HG03175 (cell line): ENCODE measurements at regions not wholly inside any gene's neighbourhood (a gene's known extent, or its start where the extent isn't known, plus 50 kb on each side); places are given as distances from the start of the nearest gene placed in this dataset.

Experiments
- ATAC-seq: cut with Tn5 transposase; IDR thresholded peaks from one replicate; pipeline ENCODE4 v1.9.1; 2021; ENCODE audit warnings: mild to moderate bottlenecking, moderate library complexity; ENCODE audit not compliant: unreplicated experiment

- ATAC-seq = no peak
Observed at GRCh38 chr20:19923762-19924161, 93.4 kb upstream of the NAA20 start.

DNA sequence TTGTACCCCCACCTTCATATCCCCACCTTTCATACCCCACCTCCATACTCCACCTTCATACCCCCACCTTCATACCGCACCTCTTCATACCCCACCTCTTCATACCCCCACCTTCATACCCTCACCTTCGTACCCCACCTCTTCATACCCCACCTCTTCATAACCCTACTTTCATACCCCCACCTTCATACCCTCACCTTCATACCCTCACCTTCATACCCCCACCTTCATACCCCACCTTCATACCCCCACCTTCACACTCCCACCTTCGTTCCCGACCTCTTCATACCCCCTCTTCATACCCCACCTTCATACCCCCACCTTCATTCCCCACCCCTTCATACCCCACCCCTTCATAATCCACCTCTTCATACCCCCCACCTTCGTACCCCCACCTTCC is 92.9 kb upstream of the NAA20 start:
- no peak for ATAC-seq

DNA sequence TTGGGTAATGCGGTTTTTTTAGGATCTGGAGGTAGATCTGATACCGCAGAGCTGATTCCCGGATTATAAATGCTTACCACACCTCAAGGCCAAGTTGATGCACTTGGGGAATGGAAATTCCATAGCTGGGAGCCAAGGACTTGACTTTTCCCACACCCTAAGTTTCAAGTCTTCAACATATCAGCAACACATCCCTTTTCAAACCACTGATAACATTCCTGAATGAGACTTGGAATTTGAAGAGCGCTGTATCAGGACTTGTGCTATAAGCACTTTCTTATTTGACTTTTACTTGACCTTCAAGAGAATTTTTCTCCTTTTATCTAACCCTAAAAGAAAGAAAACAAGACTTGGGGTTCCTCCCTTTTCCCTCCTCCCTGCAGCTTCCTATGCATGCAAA is 90.6 kb upstream of the NAA20 start:
- ATAC-seq = no peak

- ATAC-seq = no peak
Observed at GRCh38 chr20:19928328-19929011, 88.7 kb upstream of the NAA20 start.

- ATAC-seq = no peak
Observed at GRCh38 chr20:19929012-19929360, 88.2 kb upstream of the NAA20 start.

DNA sequence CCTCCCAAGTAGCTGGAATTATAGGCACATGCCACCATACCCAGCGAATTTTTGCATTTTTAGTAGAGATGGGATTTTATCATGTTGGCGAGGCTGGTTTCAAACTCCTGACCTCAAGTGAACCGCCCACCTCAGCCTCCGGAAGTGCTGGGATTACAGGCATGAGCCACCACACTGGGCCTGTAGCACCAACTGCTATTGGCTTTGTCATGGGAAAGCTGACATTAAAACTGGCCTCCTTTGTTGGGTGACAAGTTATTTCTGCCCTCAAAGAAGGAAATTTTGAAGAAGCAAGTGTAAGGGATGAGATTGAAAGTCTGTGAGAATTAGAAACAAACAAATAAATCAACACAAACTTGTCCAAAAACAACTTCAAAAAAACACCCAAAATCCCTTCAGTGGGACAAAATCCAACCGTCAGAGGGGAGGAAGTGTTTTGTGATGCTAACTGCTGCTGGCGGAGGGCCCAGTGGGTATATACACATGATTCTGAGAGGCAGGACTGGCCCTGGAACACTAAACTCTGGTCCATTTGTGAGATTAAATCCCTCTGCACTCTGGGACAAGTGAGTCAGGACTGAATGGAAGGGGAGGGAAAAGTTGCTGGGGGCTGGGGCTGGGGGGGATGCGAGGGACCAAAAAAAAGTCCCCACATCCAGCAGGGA is 87.5 kb upstream of the NAA20 start:
- no peak for ATAC-seq

DNA sequence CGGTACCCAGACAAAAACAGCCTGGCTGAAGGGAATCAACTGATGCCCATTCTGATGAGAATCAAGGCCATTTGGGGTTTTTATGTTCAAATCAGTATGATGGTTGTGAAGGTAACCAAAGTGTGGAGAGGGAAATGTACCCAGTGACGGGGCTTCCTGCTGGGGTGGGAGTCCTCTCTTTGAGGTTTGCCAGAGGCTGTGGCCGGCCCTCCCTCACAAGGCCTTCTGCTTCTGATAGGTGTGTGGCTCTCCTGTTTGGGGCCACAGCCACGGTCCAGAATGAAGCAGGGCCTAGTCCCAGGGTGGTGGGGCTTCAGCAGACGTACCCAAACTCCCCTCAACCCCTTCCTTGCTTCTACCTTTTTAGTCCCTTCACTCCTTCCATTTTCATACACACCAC is 86.7 kb upstream of the NAA20 start:
- ATAC-seq = no peak

- no peak for ATAC-seq
Observed at GRCh38 chr20:19932170-19932667, 84.9 kb upstream of the NAA20 start.

DNA sequence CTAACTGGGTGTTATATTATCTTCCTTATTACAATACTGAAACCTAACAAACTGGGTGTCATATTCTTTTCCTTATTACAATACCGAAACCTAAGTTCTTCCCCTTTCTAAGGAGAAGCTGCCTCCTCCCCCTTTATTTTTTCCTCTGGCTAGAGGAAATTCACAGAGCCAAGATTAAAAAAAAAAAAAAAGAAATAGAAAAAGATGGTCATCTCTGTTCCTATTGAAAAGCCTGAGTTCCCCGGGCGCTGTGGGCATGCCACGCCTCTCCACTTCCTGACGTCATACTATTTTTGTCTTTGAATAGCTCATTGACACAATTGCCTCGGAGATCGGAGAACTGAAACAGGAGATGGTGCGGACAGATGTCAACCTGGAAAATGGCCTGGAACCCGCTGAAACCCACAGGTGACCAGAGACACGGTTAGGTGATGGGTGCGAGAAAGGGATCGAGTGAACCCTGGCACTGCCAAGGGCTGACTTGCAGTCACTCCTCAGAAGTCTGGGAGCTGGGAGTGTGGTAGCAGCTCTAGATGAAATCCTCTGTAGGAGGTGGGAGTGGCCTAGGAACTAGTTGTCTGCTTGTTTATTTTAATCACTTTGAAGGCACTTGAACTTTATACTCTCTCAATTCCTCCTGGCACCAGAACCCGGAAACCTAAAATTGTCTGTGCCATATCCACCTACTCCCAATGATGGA is 82.2 kb upstream of the NAA20 start:
- no peak for ATAC-seq

DNA sequence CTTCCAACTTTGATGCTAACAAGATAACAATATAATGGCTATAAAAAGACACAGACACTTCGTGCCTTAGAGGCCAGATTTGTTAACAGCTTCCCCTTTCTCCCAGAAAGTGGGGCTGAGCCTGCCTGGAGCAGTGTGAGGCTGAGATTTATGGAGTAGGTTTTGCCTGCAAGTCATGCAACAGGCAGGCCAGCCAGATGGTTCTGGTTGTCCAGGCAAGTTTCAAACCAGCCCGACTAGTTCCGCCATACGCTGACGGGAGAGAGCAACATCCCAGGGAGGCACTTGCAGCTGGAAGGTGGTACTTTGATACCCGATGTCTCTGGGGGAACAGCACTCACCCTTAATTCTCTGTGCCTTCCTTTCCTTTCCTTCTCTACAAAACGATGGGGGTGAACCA is 81.3 kb upstream of the NAA20 start:
- ATAC-seq = no peak

- ATAC-seq = no peak
Observed at GRCh38 chr20:19936466-19937200, 80.5 kb upstream of the NAA20 start.

GRCh38 chr20:19937218-19937617 is 79.9 kb upstream of the NAA20 start:
- peak; percentile 31 for ATAC-seq

DNA sequence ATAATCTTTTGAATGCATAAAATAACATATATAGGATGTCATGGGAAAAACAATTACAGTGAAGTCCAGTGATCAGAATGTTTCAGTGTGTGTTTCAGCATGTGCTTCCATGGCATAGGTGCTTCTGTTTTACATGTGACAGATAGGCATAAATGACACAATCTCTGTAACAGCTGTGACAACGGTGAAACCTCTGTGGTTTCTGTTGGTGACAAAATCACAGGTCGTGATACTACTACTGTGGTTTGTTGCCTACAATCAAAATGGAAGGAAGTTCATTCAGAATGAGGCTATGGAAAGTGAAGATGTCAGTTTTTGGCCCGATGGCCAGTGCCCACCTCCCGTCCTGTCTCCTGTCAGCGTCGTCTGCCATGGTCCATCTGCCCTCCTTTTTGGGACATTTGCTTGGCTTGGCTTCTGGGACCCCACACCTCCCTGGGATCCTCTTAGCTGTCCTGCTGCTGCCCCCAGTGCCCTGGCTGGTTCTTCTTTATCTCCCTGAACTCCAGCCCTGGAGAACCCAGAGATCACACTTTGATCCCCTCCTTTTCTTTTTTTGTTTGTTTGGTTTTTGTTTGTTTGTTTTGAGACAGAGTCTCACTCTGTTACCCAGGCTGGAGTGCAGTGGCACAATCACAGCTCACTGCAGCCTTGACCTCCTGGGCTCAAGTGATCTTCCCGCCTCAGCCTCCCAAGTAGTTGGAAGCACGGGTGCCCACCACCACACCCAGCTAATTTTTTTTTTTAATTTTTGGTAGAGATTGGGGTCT is 79.3 kb upstream of the NAA20 start:
- peak; percentile 87 for ATAC-seq

DNA sequence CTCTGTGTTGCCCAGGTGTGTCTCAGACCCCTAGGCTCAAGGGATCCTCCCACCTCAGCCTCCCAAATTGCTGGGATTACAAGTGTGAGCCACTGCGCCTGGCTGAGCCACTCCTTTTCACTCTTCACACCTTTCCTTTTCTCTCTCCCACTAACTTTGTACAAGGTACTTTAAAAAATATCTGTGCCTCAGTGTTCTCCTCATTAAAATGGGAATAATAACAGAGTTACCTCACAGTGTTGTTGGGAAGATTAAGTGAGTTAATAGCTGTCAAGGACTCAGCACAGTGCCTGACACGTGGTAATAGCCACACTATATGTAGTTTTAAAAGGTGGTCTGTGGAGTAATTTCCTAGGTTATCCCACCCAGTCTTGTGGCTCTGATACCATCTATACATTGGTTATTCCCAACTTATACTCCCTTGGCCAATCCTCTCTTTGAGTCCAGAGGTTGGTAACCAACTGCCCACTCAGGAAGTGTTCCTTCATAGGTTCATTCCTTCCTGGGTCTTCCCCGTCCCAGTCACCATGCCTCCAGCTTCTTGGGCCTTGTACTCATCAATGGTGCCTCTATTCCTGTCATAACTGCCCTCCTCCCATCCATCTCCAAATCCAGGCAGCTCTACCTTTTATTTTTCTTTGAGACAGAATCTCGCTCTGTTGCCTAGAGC is 78.6 kb upstream of the NAA20 start:
- no peak for ATAC-seq

GRCh38 chr20:19940988-19941460 is 76.1 kb upstream of the NAA20 start:
- no peak for ATAC-seq

DNA sequence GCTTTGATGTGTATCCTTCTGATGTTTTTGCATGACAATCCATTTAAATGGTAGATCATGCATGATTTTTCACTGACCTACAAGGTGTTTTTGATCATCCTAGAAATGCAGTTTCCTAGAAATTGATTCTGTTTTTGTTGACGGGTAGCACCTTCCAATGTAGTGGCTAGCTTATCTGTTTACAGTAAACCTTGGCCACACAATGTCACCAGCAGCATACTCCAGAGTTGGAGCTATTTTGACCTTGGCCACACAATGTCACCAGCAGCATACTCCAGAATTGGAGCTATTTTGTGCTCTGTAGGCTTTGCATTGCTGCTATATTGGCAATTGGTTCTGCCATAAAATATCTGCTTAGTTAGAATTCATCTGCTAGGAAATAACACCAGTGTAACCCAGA is 74.6 kb upstream of the NAA20 start:
- ATAC-seq = no peak

DNA sequence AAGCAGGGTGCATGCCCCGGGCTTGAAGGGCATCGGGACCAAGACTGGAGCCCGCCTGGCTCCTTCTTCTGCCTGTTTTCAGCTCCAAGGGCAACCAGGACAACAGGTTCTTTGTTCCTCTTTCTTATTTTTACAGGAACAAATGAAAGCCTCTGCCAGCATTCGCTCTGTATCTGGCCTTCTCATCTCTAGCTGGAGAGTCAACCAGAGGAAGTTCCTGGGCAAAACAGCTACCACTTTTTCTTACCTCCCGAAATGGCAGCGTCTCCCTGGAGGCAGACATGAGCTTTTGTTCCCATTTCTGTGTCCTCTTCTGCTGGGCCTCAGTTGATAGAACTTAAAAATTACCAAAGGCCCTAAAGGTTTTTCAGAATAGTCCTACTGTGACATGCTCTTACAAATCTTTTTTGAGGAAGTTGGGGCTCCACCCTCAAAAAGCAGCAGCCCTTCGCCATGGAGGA is 74.1 kb upstream of the NAA20 start:
- no peak for ATAC-seq

GRCh38 chr20:19944772-19945459 is 72.2 kb upstream of the NAA20 start:
- ATAC-seq = no peak
